ENCODE measurements at regions not wholly inside any gene's neighbourhood (a gene's known extent, or its start where the extent isn't known, plus 50 kb on each side); places are given as distances from the start of the nearest gene placed in this dataset.

DNA sequence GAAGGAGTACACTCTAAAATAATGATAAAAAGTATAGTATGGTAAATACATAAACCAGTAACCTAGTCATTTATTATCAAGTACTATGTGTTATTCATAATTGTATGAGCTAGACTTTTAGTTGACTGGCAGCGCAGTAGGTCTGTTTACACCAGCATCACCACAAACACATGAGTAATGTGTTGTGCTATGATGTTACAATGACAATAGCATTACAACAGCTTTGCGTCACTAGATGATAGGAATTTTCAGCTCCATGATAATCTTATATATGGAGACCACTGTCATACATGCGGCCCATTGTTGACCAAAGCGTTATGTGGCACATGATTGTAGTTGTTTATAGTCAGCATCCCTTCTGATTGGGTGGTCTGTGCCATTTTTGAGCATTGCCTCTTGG, 138.9 kb upstream of the UBE2E1 start:
- ATAC-seq: no peak
- Histone ChIP-seq H3K27ac (no peak overlapping the region), H3K4me3 (no peak overlapping the region), H3K4me1 (peaks cover 0 to 22% (median 0%) of the 10 kb centered on the region in 3 donors), H3K27me3 (peaks cover 8% of the 10 kb centered on the region), H3K9me3 (no peaks in the 10 kb centered on the region), H3K36me3 (no peaks in the 10 kb centered on the region)
- WGBS, 2 donors (ENCODE audit: low coverage in 1 of 2): 94 to 100% methylated on average over 4 of the region's 4 CpGs
- TF ChIP-seq, protein P1, sequence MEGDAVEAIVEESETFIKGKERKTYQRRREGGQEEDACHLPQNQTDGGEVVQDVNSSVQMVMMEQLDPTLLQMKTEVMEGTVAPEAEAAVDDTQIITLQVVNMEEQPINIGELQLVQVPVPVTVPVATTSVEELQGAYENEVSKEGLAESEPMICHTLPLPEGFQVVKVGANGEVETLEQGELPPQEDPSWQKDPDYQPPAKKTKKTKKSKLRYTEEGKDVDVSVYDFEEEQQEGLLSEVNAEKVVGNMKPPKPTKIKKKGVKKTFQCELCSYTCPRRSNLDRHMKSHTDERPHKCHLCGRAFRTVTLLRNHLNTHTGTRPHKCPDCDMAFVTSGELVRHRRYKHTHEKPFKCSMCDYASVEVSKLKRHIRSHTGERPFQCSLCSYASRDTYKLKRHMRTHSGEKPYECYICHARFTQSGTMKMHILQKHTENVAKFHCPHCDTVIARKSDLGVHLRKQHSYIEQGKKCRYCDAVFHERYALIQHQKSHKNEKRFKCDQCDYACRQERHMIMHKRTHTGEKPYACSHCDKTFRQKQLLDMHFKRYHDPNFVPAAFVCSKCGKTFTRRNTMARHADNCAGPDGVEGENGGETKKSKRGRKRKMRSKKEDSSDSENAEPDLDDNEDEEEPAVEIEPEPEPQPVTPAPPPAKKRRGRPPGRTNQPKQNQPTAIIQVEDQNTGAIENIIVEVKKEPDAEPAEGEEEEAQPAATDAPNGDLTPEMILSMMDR (IDR thresholded peaks at IDR 0.05): no peak
- TF ChIP-seq POLR2A (IDR thresholded peaks at IDR 0.05) (no peak), POLR2AphosphoS5 (IDR thresholded peaks at IDR 0.05) (no peak), EP300 (IDR thresholded peaks at IDR 0.05) (no peak)

DNA sequence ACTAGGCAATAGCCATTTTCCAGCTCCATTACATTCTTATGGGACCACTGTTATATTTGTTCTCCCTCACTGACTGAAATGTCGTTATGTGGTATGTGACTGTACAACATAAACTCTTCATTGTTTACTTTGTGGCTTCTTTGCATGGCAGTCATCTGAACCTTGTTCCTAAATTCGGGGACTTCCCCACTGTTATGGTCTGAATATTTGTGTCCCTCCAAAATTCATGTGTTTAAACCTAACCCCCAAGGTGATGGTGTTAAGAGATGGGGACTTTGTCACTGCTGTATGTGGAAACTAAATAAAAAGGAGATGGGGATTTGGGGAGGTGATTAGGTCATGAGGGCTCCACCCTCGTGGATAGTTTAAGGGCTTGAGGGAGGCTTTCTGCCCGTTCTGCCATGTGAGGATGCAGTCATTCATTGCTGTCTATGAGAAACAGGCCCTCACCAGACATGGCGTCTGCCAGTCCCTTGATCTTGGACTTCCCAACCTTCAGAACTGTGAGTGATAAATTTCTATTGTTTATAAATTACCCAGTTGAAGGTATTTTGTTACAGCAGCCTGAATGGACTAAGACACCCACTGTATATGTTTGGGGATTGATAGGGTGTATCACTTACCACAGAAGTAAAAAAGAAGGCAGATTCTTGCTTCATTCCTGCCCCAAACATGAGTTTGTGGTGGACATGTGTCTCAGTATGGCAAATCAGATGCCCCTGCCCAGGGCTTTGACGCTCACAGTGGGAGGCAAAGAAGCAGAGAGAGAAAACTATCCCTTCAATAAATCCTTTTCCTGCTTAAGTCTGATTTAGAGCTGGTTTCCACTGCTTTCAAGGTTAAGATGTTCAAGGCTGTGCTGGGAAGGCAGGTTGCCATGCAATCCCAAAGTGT, 138.0 kb upstream of the UBE2E1 start:
- WGBS, 2 donors (ENCODE audit: low coverage in 1 of 2): 75 to 95% methylated on average over 2 to 6 of the region's 6 CpGs
- no peak overlapping the region for H3K27ac ChIP-seq
- H3K4me1 ChIP-seq: peaks cover 0 to 24% (median 0%) of the 10 kb centered on the region in 3 donors
- TF ChIP-seq POLR2AphosphoS5 (IDR thresholded peaks at IDR 0.05) (no peak), EP300 (IDR thresholded peaks at IDR 0.05) (no peak), POLR2A (IDR thresholded peaks at IDR 0.05) (no peak)
- TF ChIP-seq, protein P1 (IDR thresholded peaks at IDR 0.05): no peak
- no peak overlapping the region for H3K4me3 ChIP-seq
- H3K36me3 ChIP-seq: no peaks in the 10 kb centered on the region
- peaks cover 9% of the 10 kb centered on the region for H3K27me3 ChIP-seq
- ATAC-seq: no peak
- H3K9me3 ChIP-seq: no peaks in the 10 kb centered on the region

DNA sequence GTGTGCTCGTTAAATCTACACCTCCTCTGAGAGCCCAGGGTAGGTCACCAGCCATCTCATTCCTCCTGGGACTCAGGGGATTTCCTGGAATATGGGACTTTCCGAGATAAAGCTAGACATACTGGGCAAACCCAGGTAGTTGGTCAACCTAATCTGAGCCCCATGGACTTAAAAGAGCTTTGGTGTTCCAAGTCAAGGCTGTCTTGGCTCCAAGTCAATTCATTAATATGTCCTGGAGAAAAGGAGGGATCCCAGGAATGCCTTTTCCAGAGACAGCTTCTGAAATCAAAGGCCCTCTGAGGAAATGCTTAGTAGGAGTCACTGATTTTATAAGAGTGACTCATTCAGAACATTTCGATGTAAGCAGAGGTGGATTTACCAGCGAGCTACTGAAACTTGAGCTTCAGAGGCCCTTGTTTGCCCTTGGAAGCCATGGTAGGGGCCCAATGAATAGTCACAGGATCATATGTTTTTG, 137.3 kb upstream of the UBE2E1 start:
- TF ChIP-seq, protein P1 (IDR thresholded peaks at IDR 0.05): no peak
- peak; percentile 22 for TF ChIP-seq POLR2AphosphoS5 (IDR thresholded peaks at IDR 0.05)
- no peak for TF ChIP-seq POLR2A (IDR thresholded peaks at IDR 0.05)
- H3K9me3 ChIP-seq: no peaks in the 10 kb centered on the region
- peaks cover 0 to 17% (median 0%) of the 10 kb centered on the region in 3 donors for H3K4me1 ChIP-seq
- H3K36me3 ChIP-seq: no peaks in the 10 kb centered on the region
- ATAC-seq: no peak
- H3K27ac ChIP-seq: no peak overlapping the region
- 16 to 39% methylated on average over 3 of the region's 4 CpGs for WGBS, 2 donors (ENCODE audit: low coverage in 1 of 2)
- H3K4me3 ChIP-seq: no peak overlapping the region
- H3K27me3 ChIP-seq: peaks cover 9% of the 10 kb centered on the region

DNA sequence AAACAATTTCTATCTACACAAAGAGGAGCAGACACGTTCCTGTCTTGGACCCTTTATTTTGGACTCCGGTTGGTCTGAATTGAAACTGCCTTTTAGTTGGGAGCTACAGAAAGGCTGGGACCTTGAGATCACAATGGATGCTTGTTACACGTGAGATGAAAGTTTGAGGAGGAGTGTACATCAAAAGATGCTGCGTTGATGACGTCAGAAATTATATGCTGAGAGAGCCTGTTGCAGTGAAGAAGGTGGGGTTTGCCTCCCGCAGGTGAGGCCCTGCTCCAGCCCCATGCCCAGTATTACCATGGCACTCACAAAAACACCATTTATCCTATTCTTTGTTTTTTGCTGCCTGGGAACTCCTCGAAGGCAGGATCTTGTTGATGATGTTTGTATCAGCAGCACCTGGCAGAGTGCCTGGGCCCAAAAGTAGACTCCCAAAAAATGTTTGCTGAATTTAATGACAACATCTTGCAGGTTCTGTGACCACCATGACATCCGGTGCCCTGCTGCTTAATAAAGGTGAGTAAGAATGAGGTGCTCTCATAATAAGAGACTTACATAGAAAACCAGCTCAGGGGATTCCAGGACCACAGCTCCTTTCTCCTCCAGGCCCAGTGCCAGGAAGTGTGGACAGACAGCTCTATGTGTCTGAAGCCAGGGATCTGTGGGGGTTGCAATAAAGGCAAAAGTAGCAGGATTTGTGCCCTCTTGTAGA, 136.1 kb upstream of the UBE2E1 start:
- H3K4me1 ChIP-seq: peaks cover 0 to 10% (median 0%) of the 10 kb centered on the region in 3 donors
- no peak overlapping the region for H3K27ac ChIP-seq
- no peaks in the 10 kb centered on the region for H3K36me3 ChIP-seq
- 74 to 87% methylated on average over 3 to 8 of the region's 8 CpGs for WGBS, 2 donors (ENCODE audit: low coverage in 1 of 2)
- H3K4me3 ChIP-seq: no peak overlapping the region
- H3K27me3 ChIP-seq: peaks cover 9% of the 10 kb centered on the region
- H3K9me3 ChIP-seq: no peaks in the 10 kb centered on the region
- TF ChIP-seq, protein P1 (IDR thresholded peaks at IDR 0.05): no peak
- TF ChIP-seq POLR2A (IDR thresholded peaks at IDR 0.05) (no peak), EP300 (IDR thresholded peaks at IDR 0.05) (no peak), POLR2AphosphoS5 (IDR thresholded peaks at IDR 0.05) (no peak)
- no peak for ATAC-seq
